ENCODE measurements at regions not wholly inside any gene's neighbourhood (a gene's known extent, or its start where the extent isn't known, plus 50 kb on each side); places are given as distances from the start of the nearest gene placed in this dataset.

DNA sequence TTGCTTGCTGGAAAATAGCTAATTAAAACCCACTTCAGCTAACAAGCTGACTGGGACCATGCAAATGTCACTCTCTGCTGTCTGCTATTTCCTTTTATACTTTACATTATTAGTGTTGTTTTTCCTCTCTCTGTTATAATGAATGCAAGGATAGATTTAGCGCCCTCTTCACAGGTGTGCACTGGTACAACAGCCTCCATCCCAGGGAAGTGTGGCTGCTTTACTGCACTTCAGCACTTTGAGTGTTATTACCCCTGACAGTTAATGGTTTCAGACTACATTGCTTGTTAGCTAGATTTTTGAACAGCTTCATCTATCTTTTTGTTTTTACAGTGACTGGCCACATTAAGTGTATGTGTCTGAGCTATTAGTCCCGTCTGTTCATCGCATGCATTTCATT lies 405.7 kb downstream of the RNF144B start:
- Histone ChIP-seq H2BK20ac (ENCODE audit: low read length) (no peak overlapping the region), H4K91ac (replicated peaks; ENCODE audit: insufficient read length, low read length) (no peak overlapping the region), H3K23ac (ENCODE audit: insufficient read length) (no peak overlapping the region), H3K56ac (replicated peaks; ENCODE audit: insufficient read length, low read depth, low read length) (no peak overlapping the region), H2BK5ac (ENCODE audit: low read depth, low read length) (no peak overlapping the region), H3K4me1 (replicated peaks in 1 of 4; ENCODE audit: control insufficient read depth in 3 of 4, insufficient read depth in 4 of 4, low read length in 3 of 4) (peaks cover 0 to 2% (median 0%) of the 10 kb centered on the region in 4 experiments; a peak in 1 of 7 replicates), H3K14ac (ENCODE audit: insufficient read length) (no peak overlapping the region), H3K4ac (replicated peaks; ENCODE audit: insufficient read length, low read depth, low read length) (no peak overlapping the region), H2AK5ac (ENCODE audit: low read depth, low read length) (no peak overlapping the region), H3K9me3 (ENCODE audit: insufficient read depth in 2 of 2, low read depth in 1 of 2, low read length in 1 of 2) (no peaks in the 10 kb centered on the region), H3K4me2 (ENCODE audit: insufficient read depth in 1 of 2, low read depth in 2 of 2, low read length in 2 of 2) (no peak overlapping the region), H3K79me1 (ENCODE audit: low read depth, low read length) (no peaks in the 10 kb centered on the region), H3K27me3 (replicated peaks in 1 of 4; ENCODE audit: control insufficient read depth in 3 of 4, extremely low read depth in 1 of 4, insufficient read depth in 3 of 4, low read length in 3 of 4) (no peaks in the 10 kb centered on the region), H3K18ac (ENCODE audit: extremely low read depth, low read length) (no peak overlapping the region), H3K23me2 (ENCODE audit: low read depth, low read length) (no peaks in the 10 kb centered on the region), H3K36me3 (ENCODE audit: control insufficient read depth in 2 of 4, insufficient read depth in 4 of 4, low read length in 3 of 4) (no peaks in the 10 kb centered on the region), H3K9ac (replicated peaks in 1 of 4; ENCODE audit: extremely low read depth in 1 of 4, low read depth in 3 of 4, low read length in 3 of 4) (no peak overlapping the region), H2AFZ (ENCODE audit: low read length) (no peak overlapping the region), H2BK12ac (ENCODE audit: low read depth, low read length) (no peak overlapping the region), H2BK15ac (ENCODE audit: low read length) (no peak overlapping the region), H3K79me2 (ENCODE audit: control insufficient read depth in 1 of 2, insufficient read depth in 2 of 2, low read length in 2 of 2) (no peaks in the 10 kb centered on the region), H4K5ac (ENCODE audit: insufficient read length, low read depth, low read length) (no peak overlapping the region), H2BK120ac (replicated peaks; ENCODE audit: low read depth, low read length) (no peak overlapping the region), H4K8ac (ENCODE audit: extremely low read depth, insufficient read depth, low read length) (no peak overlapping the region), H3K27ac (ENCODE audit: low read depth, low read length) (no peak overlapping the region), H3K4me3 (ENCODE audit: extremely low read depth in 1 of 4, insufficient read depth in 2 of 4, low read depth in 3 of 4, low read length in 4 of 4) (no peak overlapping the region), H4K20me1 (replicated peaks in 1 of 2; ENCODE audit: control insufficient read depth in 1 of 2, insufficient read depth in 2 of 2, low read length in 2 of 2) (no peaks in the 10 kb centered on the region)
- ChIA-PET CTCF (ENCODE audit: partially characterized antibody) (interaction anchor here (0.9 to 1.3 kb wide), 4 partner anchors 9 to 265 kb away, joined by 3 to 9 read pairs (median 5); no protein-coding TSS in a partner anchor), POLR2A (ENCODE audit: partially characterized antibody) (no interaction called here)
- FAIRE-seq (no peak), DNase-seq (ENCODE audit: low read depth in 1 of 2, low spot score in 2 of 2) (no peak)
- TF ChIP-seq FOSL1 (IDR thresholded peaks at IDR 0.05; ENCODE audit: insufficient read depth, low read depth, low read length), result no peak
- no peak for TF ChIP-seq EZH2 (IDR thresholded peaks at IDR 0.05; ENCODE audit: low read depth, low read length, severe bottlenecking)
- no peak for TF ChIP-seq TAF7 (optimal IDR thresholded peaks at IDR 0.05; ENCODE audit: borderline replicate concordance, low read depth, low read length)
- TF ChIP-seq, protein P1, sequence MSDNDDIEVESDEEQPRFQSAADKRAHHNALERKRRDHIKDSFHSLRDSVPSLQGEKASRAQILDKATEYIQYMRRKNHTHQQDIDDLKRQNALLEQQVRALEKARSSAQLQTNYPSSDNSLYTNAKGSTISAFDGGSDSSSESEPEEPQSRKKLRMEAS (IDR thresholded peaks at IDR 0.05), result no peak
- no peak for TF ChIP-seq POU5F1 (IDR thresholded peaks at IDR 0.05; ENCODE audit: low read depth, low read length)
- 59% methylated on average over 3 of the region's 3 CpGs; no CpG with 5 or more reads in 1 of the 2 experiments for WGBS, 2 experiments (ENCODE audit: extremely low coverage in 1 of 2, insufficient coverage in 1 of 2, insufficient read length in 1 of 2, insufficient replicate concordance in 2 of 2, low coverage in 1 of 2, low lambda C conversion rate in 2 of 2, missing lambda C conversion rate in 1 of 2)

Data from H1 (cell line).